A549 (cell line): ENCODE measurements at regions not wholly inside any gene's neighbourhood (a gene's known extent, or its start where the extent isn't known, plus 50 kb on each side); places are given as distances from the start of the nearest gene placed in this dataset.

Experiments used
- ATAC-seq, 2 experiments: fragments of 200-7000 bp in 1 of 2; fragments of >200 bp in 1 of 2; cut with Nextera tagmentation in 1 of 2; cut with Tn5 transposase in 1 of 2; 3 replicates each; pipeline versions ENCODE4 v1.8.0 to v1.9.1; 2018 to 2020; ENCODE audit warnings: mild to moderate bottlenecking in 1 of 2, moderate library complexity in 1 of 2
- CTCF ChIA-PET: fragments of 300-600 bp; sonication (Branson Sonifier 250); formaldehyde crosslinking; extraction: SDS; loops from one replicate; lab custom pipeline; 2021; ENCODE audit warnings: antibody characterized with exemption, inconsistent platforms; lab: Yijun Ruan, JAX
- POLR2A ChIA-PET: fragments of 350-600 bp; formaldehyde crosslinking; extraction: SDS; loops from one replicate; lab custom pipeline; 2021; ENCODE audit warnings: antibody characterized with exemption, inconsistent platforms; lab: Yijun Ruan, JAX
- DNase-seq, 2 experiments: peaks; one replicate each; pipeline versions ENCODE4 v3.0.0 to v3.0.0-alpha.2; 2011 to 2016; ENCODE audit warnings: low read depth in 1 of 2, low spot score in 1 of 2
- FAIRE-seq: peaks from 2 replicates; lab custom pipeline; 2011; peaks lifted over from hg19 to GRCh38; lab: Jason Lieb, UNC
- H3K27ac ChIP-seq, 2 experiments: fragments of >200 bp; sonication (Bioruptor Twin); formaldehyde crosslinking; 3 replicates each; pipeline ENCODE4 v1.5.1; 2016 to 2017
- H3K4me1 ChIP-seq: fragments of >200 bp; sonication (Bioruptor Twin); formaldehyde crosslinking; 3 replicates; pipeline ENCODE4 v1.6.1; 2016
- H3K4me2 ChIP-seq: fragments of >200 bp; sonication (Bioruptor Twin); formaldehyde crosslinking; 3 replicates; pipeline ENCODE4 v1.6.1; 2016
- H3K4me3 ChIP-seq: fragments of >200 bp; sonication (Bioruptor Twin); formaldehyde crosslinking; 3 replicates; pipeline ENCODE4 v1.5.1; 2016
- H3K9me3 ChIP-seq: fragments of >200 bp; sonication (Bioruptor Twin); formaldehyde crosslinking; 3 replicates; pipeline ENCODE4 v1.6.1; 2016
- ATOH8 ChIP-seq: fragments of 250-450 bp; sonication (Bioruptor Pico); IDR thresholded peaks from 2 replicates; pipeline ENCODE4 v1.5.0; 2020; ENCODE audit warnings: low read depth, mild to moderate bottlenecking, moderate library complexity
- BCL3 ChIP-seq: fragments of >200 bp; sonication (Bioruptor Twin); formaldehyde crosslinking; IDR thresholded peaks from 3 replicates; pipeline ENCODE4 v1.6.1; 2016
- BHLHE40 ChIP-seq: IDR thresholded peaks from 2 replicates; pipeline ENCODE4 v1.6.1; 2012; ENCODE audit warnings: low read depth, low read length, inconsistent platforms
- CHD2 ChIP-seq: fragments of 150-350 bp; IDR thresholded peaks from 2 replicates; pipeline ENCODE4 v1.6.1; 2014; ENCODE audit warnings: low read length; ENCODE audit not compliant: partially characterized antibody
- EHMT2 ChIP-seq: fragments of 200-600 bp; sonication (generic); IDR thresholded peaks from 2 replicates; pipeline ENCODE4 v1.6.1; 2016; ENCODE audit warnings: antibody characterized with exemption, low read depth, mild to moderate bottlenecking, moderate library complexity
- EP300 ChIP-seq, 2 experiments: fragments of >200 bp; sonication (Bioruptor Twin); formaldehyde crosslinking; IDR thresholded peaks; 2 replicates in 1 of 2; 3 replicates in 1 of 2; pipeline ENCODE4 v1.6.1; 2016 to 2017
- FOSB ChIP-seq: fragments of 250-450 bp; sonication (Bioruptor Pico); IDR thresholded peaks from 2 replicates; pipeline ENCODE4 v1.5.0; 2020; ENCODE audit warnings: mild to moderate bottlenecking, moderate library complexity
- FOSL2 ChIP-seq, 2 experiments: fragments of 450-650 bp in 1 of 2; fragments of >200 bp in 1 of 2; sonication (Bioruptor Twin) in 1 of 2; formaldehyde crosslinking; IDR thresholded peaks; 2 replicates each; pipeline versions ENCODE4 v1.5.0 to v1.6.1; 2016 to 2020; ENCODE audit warnings: mild to moderate bottlenecking in 1 of 2, moderate library complexity in 1 of 2
- FOXS1 ChIP-seq: fragments of 250-450 bp; sonication (Bioruptor Pico); IDR thresholded peaks from 2 replicates; pipeline ENCODE4 v1.5.0; 2020; ENCODE audit warnings: mild to moderate bottlenecking, moderate library complexity
- GATA3 ChIP-seq: IDR thresholded peaks from 2 replicates; pipeline ENCODE4 v1.6.1; 2012; ENCODE audit warnings: borderline replicate concordance
- HDAC2 ChIP-seq: fragments of 200-600 bp; sonication (generic); IDR thresholded peaks from 2 replicates; pipeline ENCODE4 v1.6.1; 2016
- HOXA7 ChIP-seq: fragments of 250-450 bp; sonication (Bioruptor Pico); IDR thresholded peaks from 2 replicates; pipeline ENCODE4 v1.5.0; 2020; ENCODE audit warnings: mild to moderate bottlenecking, moderate library complexity
- HOXB13 ChIP-seq: fragments of 250-450 bp; sonication (Bioruptor Pico); IDR thresholded peaks from 2 replicates; pipeline ENCODE4 v1.5.0; 2020; ENCODE audit warnings: low read depth, mild to moderate bottlenecking, moderate library complexity
- JUN ChIP-seq, 2 experiments: fragments of >200 bp; sonication (Bioruptor Twin); formaldehyde crosslinking; IDR thresholded peaks; 2 replicates in 1 of 2; 3 replicates in 1 of 2; pipeline ENCODE4 v1.6.1; 2016 to 2017
- JUNB ChIP-seq: fragments of >200 bp; sonication (Bioruptor Twin); formaldehyde crosslinking; IDR thresholded peaks from 2 replicates; pipeline ENCODE4 v1.6.1; 2016
- KDM5A ChIP-seq: fragments of 200-600 bp; sonication (generic); IDR thresholded peaks from 2 replicates; pipeline ENCODE4 v1.6.1; 2016; ENCODE audit warnings: antibody characterized with exemption, mild to moderate bottlenecking
- NFE2L2 ChIP-seq: fragments of 150-350 bp; conservative IDR thresholded peaks from 2 replicates; pipeline ENCODE4 v1.6.1; 2014; ENCODE audit warnings: low read length
- NPAS2 ChIP-seq: fragments of 250-450 bp; sonication (Bioruptor Pico); IDR thresholded peaks from 2 replicates; pipeline ENCODE4 v1.8.0; 2022; ENCODE audit warnings: mild to moderate bottlenecking, moderate library complexity, borderline replicate concordance
- POLR2A ChIP-seq: IDR thresholded peaks from 2 replicates; pipeline ENCODE4 v1.6.1; 2012; ENCODE audit warnings: mild to moderate bottlenecking, low read length
- RAD21 ChIP-seq, 2 experiments: fragments of >200 bp in 1 of 2; sonication (Bioruptor Twin) in 1 of 2; formaldehyde crosslinking in 1 of 2; IDR thresholded peaks in 1 of 2; conservative IDR thresholded peaks in 1 of 2; 2 replicates in 1 of 2; 3 replicates in 1 of 2; pipeline ENCODE4 v1.6.1; 2012 to 2018; ENCODE audit warnings: inconsistent platforms in 1 of 2
- RCOR1 ChIP-seq: fragments of 150-350 bp; IDR thresholded peaks from 2 replicates; pipeline ENCODE4 v1.6.1; 2014; ENCODE audit warnings: antibody characterized with exemption, low read length, low read depth
- SMC3 ChIP-seq: fragments of >200 bp; sonication (Bioruptor Twin); formaldehyde crosslinking; IDR thresholded peaks from 3 replicates; pipeline ENCODE4 v1.6.1; 2018; ENCODE audit warnings: inconsistent platforms
- SREBF2 ChIP-seq: fragments of 450-650 bp; IDR thresholded peaks from 2 replicates; pipeline ENCODE4 v1.6.1; 2014; ENCODE audit warnings: mild to moderate bottlenecking, moderate library complexity
- USF2 ChIP-seq: fragments of 450-650 bp; IDR thresholded peaks from 2 replicates; pipeline ENCODE4 v1.6.1; 2014; ENCODE audit warnings: antibody characterized with exemption
- WGBS: methylation state at CpG from one replicate; pipeline ENCODE4 v1.1.6; 2017; ENCODE audit errors: missing lambda C conversion rate; 5-methylcytosine and 5-hydroxymethylcytosine counted together
- TF ChIP-seq, protein P1 (sequence below): fragments of 250-450 bp; sonication (Bioruptor Pico); IDR thresholded peaks from 2 replicates; pipeline ENCODE4 v1.5.0; 2021; ENCODE audit warnings: mild to moderate bottlenecking, moderate library complexity, borderline replicate concordance

DNA sequence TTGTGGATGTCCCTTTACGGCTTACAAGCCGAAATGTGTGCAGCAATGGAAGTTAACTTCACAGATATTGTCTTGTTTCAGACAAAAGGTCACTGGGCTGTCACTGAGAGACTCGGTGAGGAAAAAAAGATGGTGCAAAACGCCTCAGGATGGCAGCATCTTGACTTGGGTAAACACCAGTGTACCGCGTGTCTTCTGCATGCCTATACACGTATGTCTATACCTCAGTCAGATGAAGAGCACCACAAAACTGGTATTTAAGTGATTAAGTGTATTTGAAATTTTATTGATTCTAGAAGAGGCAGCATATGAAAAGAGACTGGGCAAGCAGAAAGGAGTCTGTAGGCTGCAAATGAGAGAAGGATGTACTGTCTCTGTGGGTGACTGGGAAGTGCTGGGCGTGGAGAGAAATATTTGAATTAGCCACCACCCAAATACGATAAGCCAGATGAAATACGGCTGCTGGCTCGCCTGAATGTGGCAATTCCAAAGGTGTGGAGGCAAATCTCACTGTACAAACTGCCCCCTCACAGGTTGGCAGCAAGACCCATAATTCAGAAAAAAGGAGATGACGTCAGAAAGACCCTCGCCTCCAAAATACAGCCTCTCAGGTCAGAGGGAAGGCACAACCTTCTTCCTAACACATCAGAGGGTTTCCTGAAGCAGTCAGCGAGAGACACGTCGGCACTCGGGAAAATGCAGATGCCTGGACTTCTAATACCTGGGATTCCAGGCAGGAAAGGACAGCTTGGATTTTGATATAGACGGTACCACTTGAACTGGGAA, 53.4 kb upstream of the NEO1 start:
- WGBS: 70% methylated on average over 18 of the region's 18 CpGs
- no peaks in the 10 kb centered on the region for H3K4me1 ChIP-seq
- H3K27ac ChIP-seq: no peak overlapping the region
- DNase-seq: no peak
- ChIA-PET POLR2A (no interaction called here), CTCF (interaction anchor here (1.0 kb wide), 1 partner anchor 9 kb away, joined by 5 read pairs; no protein-coding TSS in a partner anchor)
- ATAC-seq: no peak
- no peaks in the 10 kb centered on the region for H3K9me3 ChIP-seq
- no peak overlapping the region for H3K4me3 ChIP-seq
- no peak for TF ChIP-seq SREBF2
- TF ChIP-seq EP300 (IDR thresholded peaks at IDR 0.05): no peak
- no peak for TF ChIP-seq NFE2L2
- TF ChIP-seq FOXS1: no peak
- no peak for TF ChIP-seq JUNB
- peak; percentile 7 for FAIRE-seq
- H3K4me2 ChIP-seq: no peak overlapping the region

DNA sequence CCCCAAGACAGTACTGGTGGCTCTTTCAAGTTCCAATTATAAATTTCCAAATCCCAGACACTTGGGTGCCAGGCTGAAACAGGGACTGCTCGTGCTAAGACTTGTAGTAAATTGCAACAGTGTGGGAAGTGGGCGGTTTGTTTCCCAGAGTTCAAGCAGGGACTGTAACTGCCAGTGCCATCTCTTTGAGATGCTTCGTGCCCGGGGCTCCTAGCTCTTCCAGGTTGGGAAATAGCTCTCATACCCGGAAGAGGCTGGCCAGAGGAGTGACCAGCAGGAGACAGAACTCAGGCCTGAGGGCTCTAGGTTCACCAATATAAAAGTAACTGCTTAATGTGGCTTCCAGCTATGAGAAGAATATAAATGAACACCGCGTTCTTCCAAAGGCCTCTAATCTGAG, 54.0 kb upstream of the NEO1 start:
- FAIRE-seq (no peak), ATAC-seq (peak in 1 of 2 experiments; percentile 58; a peak in 3 of 6 replicates), DNase-seq (no peak)
- TF ChIP-seq SMC3 (no peak), CHD2 (no peak), FOSL2 (IDR thresholded peaks at IDR 0.05) (no peak), FOSL2 (CRISPR knock-in tag; IDR thresholded peaks at IDR 0.05) (no peak), POLR2A (no peak), SREBF2 (no peak), HOXA7 (CRISPR knock-in tag) (no peak), BHLHE40 (no peak)
- TF ChIP-seq, protein P1, sequence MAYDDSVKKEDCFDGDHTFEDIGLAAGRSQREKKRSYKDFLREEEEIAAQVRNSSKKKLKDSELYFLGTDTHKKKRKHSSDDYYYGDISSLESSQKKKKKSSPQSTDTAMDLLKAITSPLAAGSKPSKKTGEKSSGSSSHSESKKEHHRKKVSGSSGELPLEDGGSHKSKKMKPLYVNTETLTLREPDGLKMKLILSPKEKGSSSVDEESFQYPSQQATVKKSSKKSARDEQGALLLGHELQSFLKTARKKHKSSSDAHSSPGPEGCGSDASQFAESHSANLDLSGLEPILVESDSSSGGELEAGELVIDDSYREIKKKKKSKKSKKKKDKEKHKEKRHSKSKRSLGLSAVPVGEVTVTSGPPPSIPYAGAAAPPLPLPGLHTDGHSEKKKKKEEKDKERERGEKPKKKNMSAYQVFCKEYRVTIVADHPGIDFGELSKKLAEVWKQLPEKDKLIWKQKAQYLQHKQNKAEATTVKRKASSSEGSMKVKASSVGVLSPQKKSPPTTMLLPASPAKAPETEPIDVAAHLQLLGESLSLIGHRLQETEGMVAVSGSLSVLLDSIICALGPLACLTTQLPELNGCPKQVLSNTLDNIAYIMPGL (CRISPR knock-in tag): no peak
- ChIA-PET CTCF (interaction anchor here (1.0 to 1.6 kb wide), 2 partner anchors 9 to 17 kb away, joined by 3 to 5 read pairs; no protein-coding TSS in a partner anchor), POLR2A (no interaction called here)
- no peaks in the 10 kb centered on the region for H3K9me3 ChIP-seq
- no peak overlapping the region for H3K4me3 ChIP-seq
- H3K27ac ChIP-seq: no peak overlapping the region
- H3K4me2 ChIP-seq: no peak overlapping the region
- no peaks in the 10 kb centered on the region for H3K4me1 ChIP-seq
- 55% methylated on average over 7 of the region's 7 CpGs for WGBS

- WGBS: 38% methylated on average over 2 of the region's 2 CpGs
- TF ChIP-seq EHMT2: no peak
- no peak for TF ChIP-seq HOXB13
- no peak for TF ChIP-seq RCOR1
- no peak for TF ChIP-seq HDAC2
- ChIA-PET CTCF (interaction anchor here (1.3 kb wide), 1 partner anchor 20 kb away, joined by 4 read pairs; no protein-coding TSS in a partner anchor), POLR2A (no interaction called here)
- no peaks in the 10 kb centered on the region for H3K9me3 ChIP-seq
- ATAC-seq: no peak
- no peak for DNase-seq
- no peak overlapping the region for H3K27ac ChIP-seq
- H3K4me2 ChIP-seq: no peak overlapping the region
- H3K4me3 ChIP-seq: no peak overlapping the region
- no peak for FAIRE-seq
- no peaks in the 10 kb centered on the region for H3K4me1 ChIP-seq
Observed at GRCh38 chr15:72995849-72996248, 56.4 kb upstream of the NEO1 start.

- TF ChIP-seq JUNB (no peak), JUN (IDR thresholded peaks at IDR 0.05) (no peak), NPAS2 (CRISPR knock-in tag) (no peak), HDAC2 (no peak), ATOH8 (CRISPR knock-in tag) (no peak), KDM5A (no peak), EHMT2 (no peak), BCL3 (no peak), SMC3 (no peak), EP300 (IDR thresholded peaks at IDR 0.05) (no peak), RAD21 (conservative IDR thresholded peaks at IDR 0.05 in 1 of 2, IDR thresholded peaks at IDR 0.05 in 1 of 2) (no peak), FOSB (no peak), RCOR1 (no peak), GATA3 (no peak), USF2 (no peak)
- 59% methylated on average over 9 of the region's 9 CpGs for WGBS
- POLR2A ChIA-PET: no interaction called here
- no peak overlapping the region for H3K27ac ChIP-seq
- CTCF ChIA-PET: interaction anchor here (1.3 kb wide), 1 partner anchor 19 kb away, joined by 4 read pairs; no protein-coding TSS in a partner anchor
- H3K4me1 ChIP-seq: no peaks in the 10 kb centered on the region
- no peaks in the 10 kb centered on the region for H3K9me3 ChIP-seq
- H3K4me3 ChIP-seq: no peak overlapping the region
- no peak overlapping the region for H3K4me2 ChIP-seq
- FAIRE-seq: no peak
- ATAC-seq: no peak
- no peak for DNase-seq
Observed at GRCh38 chr15:72994534-72995177, 57.6 kb upstream of the NEO1 start.
